B cell (primary cell): ENCODE measurements at regions not wholly inside any gene's neighbourhood (a gene's known extent, or its start where the extent isn't known, plus 50 kb on each side); places are given as distances from the start of the nearest gene placed in this dataset.

Source experiments
- ATAC-seq: fragments of 200-7000 bp; cut with Tn5 transposase; one replicate; pipeline ENCODE4 v1.10.0; 2021; ENCODE audit warnings: low read depth, mild to moderate bottlenecking, moderate number of reproducible peaks, moderate library complexity
- CTCF ChIA-PET: fragments of 350-600 bp; sonication (Branson Sonifier 250); formaldehyde crosslinking; loops from one replicate; lab custom pipeline; 2021; ENCODE audit warnings: antibody characterized with exemption, inconsistent platforms; lab: Charles Lee
- POLR2A ChIA-PET: fragments of 350-600 bp; sonication (Branson Sonifier 250); formaldehyde crosslinking; loops from one replicate; lab custom pipeline; 2021; ENCODE audit warnings: antibody characterized with exemption; lab: Charles Lee
- DNase-seq: peaks from one replicate; pipeline ENCODE4 v3.0.0; 2013
- H2AFZ ChIP-seq: 2 replicates; pipeline ENCODE4 v1.6.1; 2012; ENCODE audit warnings: mild to moderate bottlenecking, low read depth, low read length; ENCODE audit not compliant: insufficient read depth, poor library complexity, severe bottlenecking
- H3K27ac ChIP-seq, 2 donors: 1 replicate in 1 of 2; 2 replicates in 1 of 2; pipeline ENCODE4 v1.5.1; 2012 to 2013; ENCODE audit warnings: low read length in 2 of 2, mild to moderate bottlenecking in 2 of 2, moderate library complexity in 1 of 2
- H3K27me3 ChIP-seq, 4 experiments: fragments of 200-600 bp in 1 of 4; sonication (generic) in 1 of 4; replicated peaks in 1 of 4; 1 replicate in 2 of 4; 2 replicates in 2 of 4; pipeline versions ENCODE4 v1.6.1 to v1.7.0; 2013 to 2016; ENCODE audit warnings: low read length in 3 of 4, mild to moderate bottlenecking in 2 of 4, mixed read lengths in 1 of 4, moderate library complexity in 1 of 4; ENCODE audit not compliant: insufficient read depth in 4 of 4, control insufficient read depth in 3 of 4; ENCODE audit errors: control extremely low read depth in 1 of 4
- H3K36me3 ChIP-seq, 2 experiments: replicated peaks in 1 of 2; 1 replicate in 1 of 2; 2 replicates in 1 of 2; pipeline versions ENCODE4 v1.6.1 to v1.7.1; 2013; ENCODE audit warnings: low read length in 1 of 2; ENCODE audit not compliant: insufficient read depth in 2 of 2, control insufficient read depth in 1 of 2; ENCODE audit errors: control extremely low read depth in 1 of 2, extremely low read depth in 1 of 2
- H3K4me1 ChIP-seq, 2 donors: fragments of 200-600 bp in 1 of 2; sonication (generic) in 1 of 2; 1 replicate in 1 of 2; 2 replicates in 1 of 2; pipeline versions ENCODE4 v1.5.1 to v1.6.1; 2013 to 2017; ENCODE audit warnings: low read length in 2 of 2; ENCODE audit not compliant: control insufficient read depth in 2 of 2, insufficient read depth in 2 of 2
- H3K4me2 ChIP-seq: replicated peaks from 2 replicates; pipeline ENCODE3; 2012; ENCODE audit warnings: mild to moderate bottlenecking, low read depth, low read length; ENCODE audit not compliant: poor library complexity, severe bottlenecking
- H3K4me3 ChIP-seq, 5 experiments: fragments of 200-600 bp in 1 of 5; sonication (generic) in 1 of 5; 1 replicate in 3 of 5; 2 replicates in 2 of 5; pipeline versions ENCODE4 v1.5.1 to v1.7.0; 2011 to 2016; ENCODE audit warnings: low read length in 4 of 5, mild to moderate bottlenecking in 4 of 5, low read depth in 2 of 5, control low read depth in 1 of 5, moderate library complexity in 1 of 5; ENCODE audit not compliant: insufficient read depth in 1 of 5; ENCODE audit errors: control extremely low read depth in 1 of 5, extremely low read depth in 1 of 5
- H3K79me2 ChIP-seq: fragments of 200-600 bp; sonication (generic); one replicate; pipeline ENCODE4 v1.6.0; 2016; ENCODE audit warnings: low read length; ENCODE audit not compliant: control insufficient read depth, insufficient read depth
- H3K9ac ChIP-seq: fragments of 200-600 bp; sonication (generic); 2 replicates; pipeline ENCODE4 v1.6.1; 2017; ENCODE audit warnings: mild to moderate bottlenecking, low read length, moderate library complexity
- H3K9me3 ChIP-seq, 3 donors: one replicate each; pipeline versions ENCODE4 v1.6.1 to v1.7.1; 2013; ENCODE audit warnings: low read length in 2 of 3; ENCODE audit not compliant: control insufficient read depth in 2 of 3, insufficient read depth in 1 of 3; ENCODE audit errors: control extremely low read depth in 1 of 3
- H4K20me1 ChIP-seq: 2 replicates; pipeline ENCODE4 v1.6.0; 2012; ENCODE audit warnings: mild to moderate bottlenecking, low read length; ENCODE audit not compliant: insufficient read depth, control insufficient read depth, poor library complexity, severe bottlenecking
- H3K27ac Mint-ChIP-seq: one replicate; pipeline ENCODE4 v1.8.0; 2021; ENCODE audit warnings: mixed read lengths
- H3K27me3 Mint-ChIP-seq: one replicate; pipeline ENCODE4 v1.8.0; 2021; ENCODE audit warnings: mixed read lengths
- H3K4me1 Mint-ChIP-seq: one replicate; pipeline ENCODE4 v1.8.0; 2021; ENCODE audit warnings: mixed read lengths
- H3K4me3 Mint-ChIP-seq: one replicate; pipeline ENCODE4 v1.8.0; 2021; ENCODE audit warnings: mixed read lengths
- H3K9me3 Mint-ChIP-seq: one replicate; pipeline ENCODE4 v1.8.0; 2022; ENCODE audit warnings: mixed read lengths; ENCODE audit not compliant: insufficient read depth
- CTCF ChIP-seq: fragments of 200-600 bp; IDR thresholded peaks from one replicate; pipeline ENCODE4 v1.8.0; 2022; ENCODE audit warnings: antibody characterized with exemption, mild to moderate bottlenecking
- EZH2 ChIP-seq: IDR thresholded peaks from 2 replicates; pipeline ENCODE4 v1.6.1; 2012; ENCODE audit warnings: borderline replicate concordance, low read depth, mild to moderate bottlenecking, moderate library complexity, low read length; ENCODE audit not compliant: insufficient read depth, poor library complexity, severe bottlenecking
- WGBS: methylation state at CpG from one replicate; pipeline ENCODE4 v1.1.5; 2013; ENCODE audit warnings: missing lambda C conversion rate; ENCODE audit not compliant: insufficient coverage; 5-methylcytosine and 5-hydroxymethylcytosine counted together
- intact Hi-C: fragments of 100-400 bp; cut with micrococcal nuclease; formaldehyde crosslinking; loops from one replicate; pipeline ENCODE4 v1.10.0; 2022

DNA sequence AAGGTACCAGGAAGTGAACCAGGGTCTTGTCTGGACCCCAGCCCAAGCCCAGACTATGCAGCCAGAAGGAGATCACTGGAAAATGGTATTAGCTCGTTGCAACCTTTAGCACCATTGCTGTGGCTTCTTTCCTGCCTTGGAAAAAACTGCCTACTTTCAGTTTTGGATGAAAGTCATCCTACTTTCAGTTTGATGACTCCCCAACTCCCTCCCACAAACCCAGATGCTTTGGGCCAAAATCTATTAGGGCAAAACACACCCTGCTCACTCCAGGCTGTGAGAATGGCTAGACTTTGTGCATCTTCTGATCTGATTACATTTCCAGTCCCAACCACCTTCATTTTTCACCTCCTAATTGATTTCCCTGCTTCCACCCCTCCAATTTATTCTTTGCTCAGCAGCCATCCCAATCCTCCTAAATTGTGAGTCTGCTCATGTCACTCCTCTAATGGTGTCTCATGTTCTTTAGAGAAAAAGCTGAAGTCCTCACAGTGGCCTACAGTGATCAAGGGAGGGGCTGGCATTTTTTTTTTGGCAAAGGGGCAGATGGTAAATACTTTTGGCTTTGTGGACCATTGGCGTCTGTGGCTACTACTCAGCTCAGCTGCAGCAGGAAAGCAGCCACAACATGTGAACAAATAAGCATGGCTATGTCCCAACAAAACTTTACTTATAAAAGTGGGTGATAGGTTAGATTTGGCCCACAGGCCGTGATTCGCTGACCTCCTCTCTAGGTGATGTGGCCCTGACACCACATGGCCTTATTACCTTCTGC is 368.7 kb downstream of the SLC4A3 start:
- ChIA-PET CTCF (no interaction called here), POLR2A (no interaction called here)
- DNase-seq (no peak), ATAC-seq (no peak)
- Histone ChIP-seq H3K36me3 (no peaks in the 10 kb centered on the region), H2AFZ (no peak overlapping the region), H4K20me1 (no peaks in the 10 kb centered on the region), H3K4me3 (no peak overlapping the region), H3K79me2 (no peaks in the 10 kb centered on the region), H3K4me2 (no peak overlapping the region), H3K9ac (no peak overlapping the region), H3K9me3 (peaks cover 0 to 5% (median 0%) of the 10 kb centered on the region in 3 donors), H3K4me1 (no peaks in the 10 kb centered on the region), H3K27ac (no peak overlapping the region), H3K27me3 (no peaks in the 10 kb centered on the region)
- intact Hi-C loops: no loop called here
- H3K27ac Mint-ChIP-seq: no peak overlapping the region
- no peak overlapping the region for H3K4me3 Mint-ChIP-seq
- no peaks in the 10 kb centered on the region for H3K4me1 Mint-ChIP-seq
- H3K9me3 Mint-ChIP-seq: peaks cover 1% of the 10 kb centered on the region
- no peaks in the 10 kb centered on the region for H3K27me3 Mint-ChIP-seq
- TF ChIP-seq CTCF (no peak), EZH2 (no peak)
- WGBS: 71% methylated on average over 4 of the region's 4 CpGs

GRCh38 chr2:219997341-219997851 is 370.0 kb downstream of the SLC4A3 start:
- WGBS: 73% methylated on average over 12 of the region's 13 CpGs
- POLR2A ChIA-PET: no interaction called here
- Histone ChIP-seq H3K9me3 (peaks cover 0 to 5% (median 0%) of the 10 kb centered on the region in 3 donors), H3K4me2 (no peak overlapping the region), H3K9ac (no peak overlapping the region), H2AFZ (no peak overlapping the region), H3K4me3 (no peak overlapping the region), H3K27ac (no peak overlapping the region), H4K20me1 (no peaks in the 10 kb centered on the region), H3K36me3 (no peaks in the 10 kb centered on the region), H3K4me1 (no peaks in the 10 kb centered on the region), H3K27me3 (no peaks in the 10 kb centered on the region), H3K79me2 (no peaks in the 10 kb centered on the region)
- Mint-ChIP-seq H3K4me3 (no peak overlapping the region), H3K27ac (no peak overlapping the region), H3K27me3 (no peaks in the 10 kb centered on the region), H3K4me1 (no peaks in the 10 kb centered on the region), H3K9me3 (no peaks in the 10 kb centered on the region)
- ATAC-seq (no peak), DNase-seq (peak; percentile 3)
- TF ChIP-seq CTCF (no peak), EZH2 (no peak)
- intact Hi-C loops: no loop called here
- CTCF ChIA-PET: no interaction called here
